NCI-H1048 (cell line): ENCODE measurements at regions not wholly inside any gene's neighbourhood (a gene's known extent, or its start where the extent isn't known, plus 50 kb on each side); places are given as distances from the start of the nearest gene placed in this dataset.
"Not testable (repeated sequence)": the region's sequence is repeated elsewhere in the genome, so short reads cannot be mapped to it uniquely, and the experiment has no call there.

ENCODE experiments used
- DNase-seq: peaks from one replicate; lab custom pipeline; 2025; lab: John Stamatoyannopoulos, UW

- not testable (repeated sequence) for DNase-seq
Observed at GRCh38 chr3:23144051-23144450, 59.1 kb upstream of the UBE2E2 start.

- no peak for DNase-seq
Observed at GRCh38 chr3:23146163-23146562, 57.0 kb upstream of the UBE2E2 start.

- no peak for DNase-seq
Observed at GRCh38 chr3:23152989-23153388, 50.1 kb upstream of the UBE2E2 start.
